Smooth muscle cell (in vitro differentiated cells): ENCODE measurements at regions not wholly inside any gene's neighbourhood (a gene's known extent, or its start where the extent isn't known, plus 50 kb on each side); places are given as distances from the start of the nearest gene placed in this dataset.

Experiments
- DNase-seq: peaks from one replicate; lab custom pipeline; 2025; ENCODE audit not compliant: unreplicated experiment; lab: John Stamatoyannopoulos, UW
- H2AFZ ChIP-seq: fragments of 200-600 bp; sonication (generic); 2 replicates; pipeline ENCODE4 v1.6.0; 2016; ENCODE audit warnings: antibody characterized with exemption, low read depth, mild to moderate bottlenecking
- H3F3A ChIP-seq: fragments of 200-600 bp; sonication (generic); 2 replicates; pipeline ENCODE4 v1.6.0; 2017; ENCODE audit warnings: antibody characterized with exemption, low read depth
- H3K27ac ChIP-seq: fragments of 200-600 bp; sonication (generic); 2 replicates; pipeline ENCODE4 v1.5.1; 2016; ENCODE audit warnings: low read depth, mild to moderate bottlenecking
- H3K27me3 ChIP-seq: fragments of 200-600 bp; sonication (generic); 2 replicates; pipeline ENCODE4 v1.6.1; 2016; ENCODE audit warnings: low read depth, mild to moderate bottlenecking
- H3K36me3 ChIP-seq: fragments of 200-600 bp; sonication (generic); 2 replicates; pipeline ENCODE4 v1.5.1; 2016; ENCODE audit warnings: low read depth
- H3K4me1 ChIP-seq: fragments of 200-600 bp; sonication (generic); 2 replicates; pipeline ENCODE4 v1.5.1; 2016; ENCODE audit warnings: low read depth
- H3K4me2 ChIP-seq: fragments of 200-600 bp; sonication (generic); 2 replicates; pipeline ENCODE4 v1.6.0; 2016; ENCODE audit warnings: mild to moderate bottlenecking
- H3K4me3 ChIP-seq: fragments of 200-600 bp; sonication (generic); 2 replicates; pipeline ENCODE4 v1.5.1; 2016; ENCODE audit warnings: mild to moderate bottlenecking
- H3K79me2 ChIP-seq: fragments of 200-600 bp; sonication (generic); 2 replicates; pipeline ENCODE4 v1.6.0; 2016; ENCODE audit warnings: low read depth, mild to moderate bottlenecking
- H3K9ac ChIP-seq: fragments of 200-600 bp; sonication (generic); 2 replicates; pipeline ENCODE4 v1.6.0; 2016; ENCODE audit warnings: low read depth
- H3K9me3 ChIP-seq: fragments of 200-600 bp; sonication (generic); replicated peaks from 2 replicates; pipeline ENCODE4 v1.5.1; 2016; ENCODE audit warnings: low read depth
- H4K20me1 ChIP-seq: fragments of 200-600 bp; sonication (generic); 2 replicates; pipeline ENCODE4 v1.6.0; 2016; ENCODE audit warnings: low read depth
- CTCF ChIP-seq: fragments of 200-600 bp; sonication (generic); IDR thresholded peaks from 2 replicates; pipeline ENCODE4 v1.5.1; 2017; ENCODE audit warnings: borderline replicate concordance, mild to moderate bottlenecking, antibody characterized with exemption; ENCODE audit not compliant: insufficient read depth, poor library complexity, severe bottlenecking
- WGBS: methylation state at CpG from one replicate; pipeline ENCODE4 v1.1.7; 2016; ENCODE audit warnings: low lambda C conversion rate; 5-methylcytosine and 5-hydroxymethylcytosine counted together

- Histone ChIP-seq H3K36me3 (no peaks in the 10 kb centered on the region), H3K4me2 (no peak overlapping the region), H3F3A (no peaks in the 10 kb centered on the region), H3K9me3 (no peaks in the 10 kb centered on the region), H2AFZ (no peak overlapping the region), H3K79me2 (no peaks in the 10 kb centered on the region), H3K27ac (no peak overlapping the region), H4K20me1 (no peaks in the 10 kb centered on the region), H3K27me3 (peaks cover 59% of the 10 kb centered on the region), H3K9ac (no peak overlapping the region), H3K4me3 (no peak overlapping the region), H3K4me1 (no peaks in the 10 kb centered on the region)
- no peak for DNase-seq
- TF ChIP-seq CTCF = no peak
- 75% methylated on average over 22 of the region's 22 CpGs for WGBS
These were observed 103.7 kb downstream of the ADRA2C start for GRCh38 chr4:3869661-3870566.

GRCh38 chr4:3870567-3870962 is 104.4 kb downstream of the ADRA2C start:
- H3K27me3 ChIP-seq = peaks cover 62% of the 10 kb centered on the region
- no peak overlapping the region for H2AFZ ChIP-seq
- no peaks in the 10 kb centered on the region for H4K20me1 ChIP-seq
- no peak overlapping the region for H3K4me3 ChIP-seq
- 88% methylated on average over 8 of the region's 9 CpGs for WGBS
- H3K36me3 ChIP-seq = no peaks in the 10 kb centered on the region
- no peaks in the 10 kb centered on the region for H3K9me3 ChIP-seq
- no peak overlapping the region for H3K27ac ChIP-seq
- H3K79me2 ChIP-seq = no peaks in the 10 kb centered on the region
- H3F3A ChIP-seq = no peaks in the 10 kb centered on the region
- H3K9ac ChIP-seq = no peak overlapping the region
- TF ChIP-seq CTCF = no peak
- no peaks in the 10 kb centered on the region for H3K4me1 ChIP-seq
- no peak overlapping the region for H3K4me2 ChIP-seq
- no peak for DNase-seq

- no peaks in the 10 kb centered on the region for H3F3A ChIP-seq
- DNase-seq = no peak
- H3K36me3 ChIP-seq = no peaks in the 10 kb centered on the region
- 18% methylated on average over 33 of the region's 53 CpGs for WGBS
- H3K9me3 ChIP-seq = no peaks in the 10 kb centered on the region
- H3K4me1 ChIP-seq = no peaks in the 10 kb centered on the region
- H3K79me2 ChIP-seq = no peaks in the 10 kb centered on the region
- H3K27me3 ChIP-seq = peaks cover 65% of the 10 kb centered on the region
- no peak for TF ChIP-seq CTCF
- H3K27ac ChIP-seq = no peak overlapping the region
- no peak overlapping the region for H2AFZ ChIP-seq
- H4K20me1 ChIP-seq = no peaks in the 10 kb centered on the region
- H3K4me2 ChIP-seq = peak overlapping the region; percentile 26
- H3K4me3 ChIP-seq = no peak overlapping the region
- no peak overlapping the region for H3K9ac ChIP-seq
These were observed 105.1 kb downstream of the ADRA2C start for GRCh38 chr4:3871181-3871852.
